Nephron (organoid): ENCODE measurements at regions not wholly inside any gene's neighbourhood (a gene's known extent, or its start where the extent isn't known, plus 50 kb on each side); places are given as distances from the start of the nearest gene placed in this dataset.

Experiments
- H3K27ac Mint-ChIP-seq, 3 experiments: 2 replicates each; pipeline ENCODE4 v1.8.0; 2020; ENCODE audit warnings: mixed read lengths in 3 of 3, mild to moderate bottlenecking in 2 of 3, moderate library complexity in 1 of 3
- H3K27me3 Mint-ChIP-seq: 2 replicates; pipeline ENCODE4 v1.8.0; 2021; ENCODE audit warnings: low read depth, mild to moderate bottlenecking, moderate library complexity, mixed read lengths
- H3K36me3 Mint-ChIP-seq: 2 replicates; pipeline ENCODE4 v1.8.0; 2020; ENCODE audit warnings: low read depth, mixed read lengths
- H3K4me1 Mint-ChIP-seq: 2 replicates; pipeline ENCODE4 v1.8.0; 2020; ENCODE audit warnings: mixed read lengths
- H3K4me3 Mint-ChIP-seq, 3 experiments: 2 replicates each; pipeline ENCODE4 v1.8.0; 2020; ENCODE audit warnings: mild to moderate bottlenecking in 3 of 3, mixed read lengths in 3 of 3, moderate library complexity in 2 of 3
- H3K9me3 Mint-ChIP-seq: 2 replicates; pipeline ENCODE4 v1.8.0; 2020; ENCODE audit warnings: mixed read lengths
- CTCF ChIP-seq, 3 experiments: fragments of 200-600 bp; sonication (generic); IDR thresholded peaks; one replicate each; pipeline ENCODE4 v1.5.0; 2021; ENCODE audit warnings: antibody characterized with exemption in 3 of 3; ENCODE audit not compliant: unreplicated experiment in 3 of 3

DNA sequence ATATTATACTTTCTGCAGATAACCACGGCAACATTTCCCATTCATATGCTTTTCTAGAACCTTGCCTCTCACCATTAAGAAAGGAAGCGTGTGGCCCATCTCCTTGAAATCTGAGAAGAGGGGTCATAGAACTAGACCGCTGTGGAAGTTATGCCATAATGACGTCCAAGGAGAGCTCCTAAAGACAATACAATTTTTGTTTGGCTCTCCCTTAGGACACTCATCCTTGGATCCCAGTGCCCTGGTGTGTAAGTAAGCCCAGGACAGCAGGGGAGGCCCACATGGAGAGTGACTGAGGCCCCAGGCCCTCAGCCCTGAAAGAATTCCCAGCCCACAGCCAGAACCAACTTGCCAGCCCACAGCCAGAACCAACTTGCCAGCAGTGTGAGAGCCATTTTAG is 379.6 kb downstream of the FOXA2 start:
- no peaks in the 10 kb centered on the region for H3K36me3 Mint-ChIP-seq
- peaks cover 10% of the 10 kb centered on the region for H3K27me3 Mint-ChIP-seq
- H3K9me3 Mint-ChIP-seq: peaks cover 16% of the 10 kb centered on the region
- no peaks in the 10 kb centered on the region for H3K4me1 Mint-ChIP-seq
- no peak overlapping the region for H3K27ac Mint-ChIP-seq
- no peak for TF ChIP-seq CTCF (IDR thresholded peaks at IDR 0.05; ENCODE audit: unreplicated experiment in 3 of 3)
- no peak overlapping the region for H3K4me3 Mint-ChIP-seq

- no peak overlapping the region for H3K27ac Mint-ChIP-seq
- peaks cover 5% of the 10 kb centered on the region for H3K27me3 Mint-ChIP-seq
- no peaks in the 10 kb centered on the region for H3K36me3 Mint-ChIP-seq
- H3K4me1 Mint-ChIP-seq: no peaks in the 10 kb centered on the region
- H3K4me3 Mint-ChIP-seq: no peak overlapping the region
- peaks cover 7% of the 10 kb centered on the region for H3K9me3 Mint-ChIP-seq
- no peak for TF ChIP-seq CTCF (IDR thresholded peaks at IDR 0.05; ENCODE audit: unreplicated experiment in 3 of 3)
These were observed 402.2 kb downstream of the FOXA2 start for GRCh38 chr20:22182148-22182547.

DNA sequence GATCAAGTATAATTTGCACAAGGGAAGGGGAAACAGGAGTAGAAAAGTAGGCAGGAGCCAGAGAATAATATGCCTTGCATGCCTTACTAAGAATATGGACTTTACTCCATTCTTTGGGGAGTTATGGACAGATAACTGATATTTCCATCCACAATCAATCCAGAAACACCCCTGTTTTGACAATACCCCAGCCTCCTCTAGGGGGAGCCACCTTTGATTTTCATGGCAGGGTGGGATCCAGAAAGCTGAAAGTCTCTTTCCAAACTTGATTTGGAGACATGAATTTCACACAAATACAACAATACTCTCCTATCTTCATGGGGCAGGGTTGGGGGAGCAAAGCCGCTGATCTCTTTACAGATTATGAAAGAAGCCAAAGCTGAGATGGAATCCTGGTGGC is 404.1 kb downstream of the FOXA2 start:
- H3K27me3 Mint-ChIP-seq: peaks cover 5% of the 10 kb centered on the region
- no peaks in the 10 kb centered on the region for H3K36me3 Mint-ChIP-seq
- H3K4me3 Mint-ChIP-seq: no peak overlapping the region
- TF ChIP-seq CTCF (IDR thresholded peaks at IDR 0.05; ENCODE audit: unreplicated experiment in 3 of 3): no peak
- peaks cover 4% of the 10 kb centered on the region for H3K9me3 Mint-ChIP-seq
- no peak overlapping the region for H3K27ac Mint-ChIP-seq
- H3K4me1 Mint-ChIP-seq: no peaks in the 10 kb centered on the region

GRCh38 chr20:22160101-22160652 is 424.2 kb downstream of the FOXA2 start:
- H3K4me1 Mint-ChIP-seq: peaks cover 12% of the 10 kb centered on the region
- no peaks in the 10 kb centered on the region for H3K9me3 Mint-ChIP-seq
- no peak for TF ChIP-seq CTCF (IDR thresholded peaks at IDR 0.05; ENCODE audit: unreplicated experiment in 3 of 3)
- no peak overlapping the region for H3K27ac Mint-ChIP-seq
- H3K27me3 Mint-ChIP-seq: peaks cover 52% of the 10 kb centered on the region
- no peak overlapping the region for H3K4me3 Mint-ChIP-seq
- no peaks in the 10 kb centered on the region for H3K36me3 Mint-ChIP-seq

- Mint-ChIP-seq H3K27ac (no peak overlapping the region), H3K4me3 (no peak overlapping the region), H3K9me3 (no peaks in the 10 kb centered on the region), H3K4me1 (peaks cover 12% of the 10 kb centered on the region), H3K27me3 (peaks cover 58% of the 10 kb centered on the region), H3K36me3 (no peaks in the 10 kb centered on the region)
- TF ChIP-seq CTCF (IDR thresholded peaks at IDR 0.05; ENCODE audit: unreplicated experiment in 3 of 3): no peak
These were observed 425.1 kb downstream of the FOXA2 start for GRCh38 chr20:22159276-22159675.

DNA sequence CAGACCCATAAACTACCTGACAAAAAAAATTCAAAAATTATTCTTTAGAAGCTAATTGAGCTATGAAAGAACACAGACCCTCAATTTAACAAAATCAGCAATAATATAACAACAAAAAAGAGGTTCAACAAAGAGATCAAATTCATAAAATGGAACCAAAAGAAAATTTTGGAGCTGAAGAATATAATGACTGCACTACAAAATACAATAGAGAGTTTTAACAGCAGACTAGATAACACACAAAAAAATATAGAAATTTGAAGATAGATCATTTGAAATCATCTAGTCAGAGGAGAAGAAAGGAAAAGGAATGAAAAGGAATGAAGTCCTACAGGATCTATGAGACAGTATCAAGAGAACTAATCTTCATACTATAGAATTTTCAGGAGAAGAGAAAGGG is 422.1 kb downstream of the PAX1 start:
- Mint-ChIP-seq H3K27ac (no peak overlapping the region), H3K9me3 (peaks cover 34% of the 10 kb centered on the region), H3K36me3 (no peaks in the 10 kb centered on the region), H3K4me1 (no peaks in the 10 kb centered on the region), H3K4me3 (no peak overlapping the region), H3K27me3 (no peaks in the 10 kb centered on the region)
- no peak for TF ChIP-seq CTCF (IDR thresholded peaks at IDR 0.05; ENCODE audit: unreplicated experiment in 3 of 3)
